Uterus (tissue), 2 donors: ENCODE measurements at regions not wholly inside any gene's neighbourhood (a gene's known extent, or its start where the extent isn't known, plus 50 kb on each side); places are given as distances from the start of the nearest gene placed in this dataset.

ENCODE experiments used
- POLR2A ChIP-seq, 2 donors: fragments of 450-650 bp; IDR thresholded peaks; one replicate each; pipeline ENCODE4 v1.6.1; 2016; ENCODE audit warnings: antibody characterized with exemption in 2 of 2, mild to moderate bottlenecking in 1 of 2, moderate library complexity in 1 of 2
- TF ChIP-seq, protein P1 (sequence below), 4 experiments: fragments of 200-600 bp in 2 of 4; fragments of 450-650 bp in 2 of 4; sonication (generic) in 2 of 4; IDR thresholded peaks; one replicate each; pipeline ENCODE4 v1.5.1; 2016 to 2019; ENCODE audit warnings: antibody characterized with exemption in 4 of 4, mild to moderate bottlenecking in 2 of 4, moderate library complexity in 1 of 4

- TF ChIP-seq, protein P1, sequence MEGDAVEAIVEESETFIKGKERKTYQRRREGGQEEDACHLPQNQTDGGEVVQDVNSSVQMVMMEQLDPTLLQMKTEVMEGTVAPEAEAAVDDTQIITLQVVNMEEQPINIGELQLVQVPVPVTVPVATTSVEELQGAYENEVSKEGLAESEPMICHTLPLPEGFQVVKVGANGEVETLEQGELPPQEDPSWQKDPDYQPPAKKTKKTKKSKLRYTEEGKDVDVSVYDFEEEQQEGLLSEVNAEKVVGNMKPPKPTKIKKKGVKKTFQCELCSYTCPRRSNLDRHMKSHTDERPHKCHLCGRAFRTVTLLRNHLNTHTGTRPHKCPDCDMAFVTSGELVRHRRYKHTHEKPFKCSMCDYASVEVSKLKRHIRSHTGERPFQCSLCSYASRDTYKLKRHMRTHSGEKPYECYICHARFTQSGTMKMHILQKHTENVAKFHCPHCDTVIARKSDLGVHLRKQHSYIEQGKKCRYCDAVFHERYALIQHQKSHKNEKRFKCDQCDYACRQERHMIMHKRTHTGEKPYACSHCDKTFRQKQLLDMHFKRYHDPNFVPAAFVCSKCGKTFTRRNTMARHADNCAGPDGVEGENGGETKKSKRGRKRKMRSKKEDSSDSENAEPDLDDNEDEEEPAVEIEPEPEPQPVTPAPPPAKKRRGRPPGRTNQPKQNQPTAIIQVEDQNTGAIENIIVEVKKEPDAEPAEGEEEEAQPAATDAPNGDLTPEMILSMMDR (IDR thresholded peaks at IDR 0.05): no peak
- no peak for TF ChIP-seq POLR2A (IDR thresholded peaks at IDR 0.05)
Measured at GRCh38 chr11:116582571-116582970, 190.2 kb downstream of the BUD13 start.
